ENCODE measurements at regions not wholly inside any gene's neighbourhood (a gene's known extent, or its start where the extent isn't known, plus 50 kb on each side); places are given as distances from the start of the nearest gene placed in this dataset.
"Not testable (repeated sequence)": the region's sequence is repeated elsewhere in the genome, so short reads cannot be mapped to it uniquely, and the experiment has no call there.

- DNase-seq: no peak
Measured at GRCh38 chr1:185474440-185475149, 157.6 kb upstream of the IVNS1ABP start.

- no peak for DNase-seq
Measured at GRCh38 chr1:185473186-185473585, 156.1 kb upstream of the IVNS1ABP start.

GRCh38 chr1:185468626-185469025, 151.6 kb upstream of the IVNS1ABP start:
- DNase-seq: no peak

GRCh38 chr1:185467122-185467521, 150.1 kb upstream of the IVNS1ABP start:
- DNase-seq: no peak

GRCh38 chr1:185464777-185465176, 147.7 kb upstream of the IVNS1ABP start:
- DNase-seq: no peak

GRCh38 chr1:185463433-185463832, 146.4 kb upstream of the IVNS1ABP start:
- DNase-seq: no peak

- no peak for DNase-seq
Measured at GRCh38 chr1:185463011-185463410, 146.0 kb upstream of the IVNS1ABP start.

GRCh38 chr1:185460723-185461122, 143.7 kb upstream of the IVNS1ABP start:
- DNase-seq: not testable (repeated sequence)

GRCh38 chr1:185459141-185459540, 142.1 kb upstream of the IVNS1ABP start:
- no peak for DNase-seq

- DNase-seq: no peak
Measured at GRCh38 chr1:185458670-185459069, 141.6 kb upstream of the IVNS1ABP start.

- no peak for DNase-seq
Measured at GRCh38 chr1:185453496-185454192, 136.6 kb upstream of the IVNS1ABP start.

GRCh38 chr1:185450917-185451316, 133.9 kb upstream of the IVNS1ABP start:
- DNase-seq: no peak

- no peak for DNase-seq
Measured at GRCh38 chr1:185450060-185450788, 133.2 kb upstream of the IVNS1ABP start.

GRCh38 chr1:185449378-185450059, 132.5 kb upstream of the IVNS1ABP start:
- no peak for DNase-seq

- no peak for DNase-seq
Measured at GRCh38 chr1:185448591-185449186, 131.6 kb upstream of the IVNS1ABP start.

- no peak for DNase-seq
Measured at GRCh38 chr1:185446131-185446530, 129.1 kb upstream of the IVNS1ABP start.

GRCh38 chr1:185445594-185445993, 128.6 kb upstream of the IVNS1ABP start:
- no peak for DNase-seq

- DNase-seq: no peak
Measured at GRCh38 chr1:185444676-185445075, 127.6 kb upstream of the IVNS1ABP start.

- DNase-seq: no peak
Measured at GRCh38 chr1:185442050-185442449, 125.0 kb upstream of the IVNS1ABP start.

GRCh38 chr1:185441605-185442004, 124.6 kb upstream of the IVNS1ABP start:
- no peak for DNase-seq

- no peak for DNase-seq
Measured at GRCh38 chr1:185440877-185441276, 123.8 kb upstream of the IVNS1ABP start.
